ENCODE measurements at regions not wholly inside any gene's neighbourhood (a gene's known extent, or its start where the extent isn't known, plus 50 kb on each side); places are given as distances from the start of the nearest gene placed in this dataset.

GRCh38 chr7:84847790-84848189 is 339.1 kb downstream of the SEMA3D start:
- Histone ChIP-seq H3K4me1 (no peaks in the 10 kb centered on the region), H3K9me3 (no peaks in the 10 kb centered on the region), H3K27ac (no peak overlapping the region), H3K4me3 (no peak overlapping the region), H3K4me2 (no peak overlapping the region)
- no peak for FAIRE-seq
- ChIA-PET CTCF (no interaction called here), POLR2A (no interaction called here)
- TF ChIP-seq FOSB (CRISPR knock-in tag; IDR thresholded peaks at IDR 0.05) (no peak), RCOR1 (IDR thresholded peaks at IDR 0.05; ENCODE audit: low read depth, low read length) (no peak), RAD21 (conservative IDR thresholded peaks at IDR 0.05 in 1 of 2, IDR thresholded peaks at IDR 0.05 in 1 of 2) (no peak), RARB (CRISPR knock-in tag; IDR thresholded peaks at IDR 0.05) (no peak), CHD4 (IDR thresholded peaks at IDR 0.05; ENCODE audit: borderline replicate concordance) (no peak), JUN (IDR thresholded peaks at IDR 0.05) (no peak), USF2 (IDR thresholded peaks at IDR 0.05) (no peak), HEYL (CRISPR knock-in tag; IDR thresholded peaks at IDR 0.05) (no peak), HOXA7 (CRISPR knock-in tag; IDR thresholded peaks at IDR 0.05) (no peak), JUNB (IDR thresholded peaks at IDR 0.05) (no peak), POLR2AphosphoS2 (conservative IDR thresholded peaks at IDR 0.05; ENCODE audit: low read length) (no peak), MAFK (IDR thresholded peaks at IDR 0.05; ENCODE audit: partially characterized antibody) (no peak), ZNF302 (CRISPR knock-in tag; IDR thresholded peaks at IDR 0.05) (no peak), MYC (IDR thresholded peaks at IDR 0.05; ENCODE audit: borderline replicate concordance, low read length) (no peak), HOXB5 (CRISPR knock-in tag; IDR thresholded peaks at IDR 0.05) (no peak), CHD2 (IDR thresholded peaks at IDR 0.05; ENCODE audit: low read length, partially characterized antibody) (no peak), NFE2L2 (conservative IDR thresholded peaks at IDR 0.05; ENCODE audit: low read length) (no peak), FOXS1 (CRISPR knock-in tag; IDR thresholded peaks at IDR 0.05) (no peak), ZFP36 (IDR thresholded peaks at IDR 0.05; ENCODE audit: borderline replicate concordance, partially characterized antibody) (no peak)
- no peak for DNase-seq (ENCODE audit: low read depth in 1 of 2, low spot score in 1 of 2)
- WGBS (ENCODE audit: missing lambda C conversion rate): 19% methylated on average over 3 of the region's 3 CpGs
- no peak for ATAC-seq

- H3K4me2 ChIP-seq: no peak overlapping the region
- H3K4me3 ChIP-seq: no peak overlapping the region
- FAIRE-seq (no peak), DNase-seq (ENCODE audit: low read depth in 1 of 2, low spot score in 1 of 2) (no peak), ATAC-seq (no peak)
- no peaks in the 10 kb centered on the region for H3K9me3 ChIP-seq
- 81% methylated on average over 1 of the region's 1 CpG for WGBS (ENCODE audit: missing lambda C conversion rate)
- CTCF ChIA-PET: no interaction called here
- no peaks in the 10 kb centered on the region; the same call in 2 of the 3 replicates for H3K4me1 ChIP-seq
- TF ChIP-seq CBX2 (IDR thresholded peaks at IDR 0.05; ENCODE audit: borderline replicate concordance, low read depth): no peak
- no peak for TF ChIP-seq MYC (IDR thresholded peaks at IDR 0.05; ENCODE audit: borderline replicate concordance, low read length)
- TF ChIP-seq MAZ (IDR thresholded peaks at IDR 0.05; ENCODE audit: borderline replicate concordance, low read depth, low read length): no peak
- TF ChIP-seq ZFP36 (IDR thresholded peaks at IDR 0.05; ENCODE audit: borderline replicate concordance, partially characterized antibody): no peak
- no peak for TF ChIP-seq CBX8 (IDR thresholded peaks at IDR 0.05)
- no peak for TF ChIP-seq FOSL2 (IDR thresholded peaks at IDR 0.05)
- no peak for TF ChIP-seq FOSL2 (CRISPR knock-in tag; IDR thresholded peaks at IDR 0.05)
- no peak for TF ChIP-seq ZSCAN20 (CRISPR knock-in tag; IDR thresholded peaks at IDR 0.05)
- TF ChIP-seq RARB (CRISPR knock-in tag; IDR thresholded peaks at IDR 0.05): no peak
- TF ChIP-seq ZC3H11A (IDR thresholded peaks at IDR 0.05): no peak
- POLR2A ChIA-PET: no interaction called here
- no peak overlapping the region for H3K27ac ChIP-seq
These were observed 339.8 kb downstream of the SEMA3D start for GRCh38 chr7:84847038-84847437.

GRCh38 chr7:84845971-84846370 is 340.9 kb downstream of the SEMA3D start:
- Histone ChIP-seq H3K9me3 (no peaks in the 10 kb centered on the region), H3K4me3 (no peak overlapping the region), H3K4me1 (peaks cover 3% of the 10 kb centered on the region; the same call in 2 of the 3 replicates), H3K4me2 (no peak overlapping the region), H3K27ac (no peak overlapping the region)
- FAIRE-seq: no peak
- DNase-seq (ENCODE audit: low read depth in 1 of 2, low spot score in 1 of 2): no peak
- 71% methylated on average over 3 of the region's 3 CpGs for WGBS (ENCODE audit: missing lambda C conversion rate)
- no peak for ATAC-seq
- POLR2A ChIA-PET: no interaction called here
- no peak for TF ChIP-seq SREBF2 (IDR thresholded peaks at IDR 0.05)
- CTCF ChIA-PET: interaction anchor here (0.6 to 1.2 kb wide), 2 partner anchors 11 to 69 kb away, joined by 4 read pairs; no protein-coding TSS in a partner anchor
